ENCODE measurements at regions not wholly inside any gene's neighbourhood (a gene's known extent, or its start where the extent isn't known, plus 50 kb on each side); places are given as distances from the start of the nearest gene placed in this dataset.

GRCh38 chr18:55777666-55778304 is 189.8 kb upstream of the TCF4 start:
- H3K27ac ChIP-seq (ENCODE audit: low read depth, low read length) = no peak overlapping the region
- no peaks in the 10 kb centered on the region for H3K9me3 ChIP-seq (ENCODE audit: insufficient read depth, low read length)
- no peak overlapping the region for H3K9ac ChIP-seq (ENCODE audit: low read length)
- no peak overlapping the region for H3K4me3 ChIP-seq (ENCODE audit: insufficient read depth, low read length, poor library complexity, severe bottlenecking)
- TF ChIP-seq EZH2phosphoT487 (conservative IDR thresholded peaks at IDR 0.05; ENCODE audit: low read length) = no peak
- TF ChIP-seq CTCF (IDR thresholded peaks at IDR 0.05; ENCODE audit: insufficient read depth, low read length, poor library complexity, severe bottlenecking) = no peak
- peaks cover 3% of the 10 kb centered on the region; the same call in 1 of the 2 replicates for H3K27me3 ChIP-seq (ENCODE audit: low read length)
- no peak overlapping the region for H3K4me2 ChIP-seq (ENCODE audit: low read depth, low read length, poor library complexity, severe bottlenecking)
- no peaks in the 10 kb centered on the region for H3K79me2 ChIP-seq (ENCODE audit: insufficient read depth, low read length)
- no peaks in the 10 kb centered on the region for H3F3A ChIP-seq (ENCODE audit: insufficient read depth)
- H3K36me3 ChIP-seq (ENCODE audit: low read length) = no peaks in the 10 kb centered on the region
- no peak overlapping the region for H2AFZ ChIP-seq (ENCODE audit: low read depth, low read length, severe bottlenecking)
- no peaks in the 10 kb centered on the region for H4K20me1 ChIP-seq (ENCODE audit: low read depth, low read length)
- 0 out of 2 replicates have a peak, but pooled peaks cover 3% of the 10 kb centered on the region for H3K9me2 ChIP-seq (replicated peaks; ENCODE audit: insufficient read depth, low read length)

GRCh38 chr18:55775972-55776371 is 188.0 kb upstream of the TCF4 start:
- no peak overlapping the region for H3K27ac ChIP-seq (ENCODE audit: low read depth, low read length)
- H2AFZ ChIP-seq (ENCODE audit: low read depth, low read length, severe bottlenecking) = no peak overlapping the region
- no peaks in the 10 kb centered on the region for H3K79me2 ChIP-seq (ENCODE audit: insufficient read depth, low read length)
- no peak for TF ChIP-seq EZH2phosphoT487 (conservative IDR thresholded peaks at IDR 0.05; ENCODE audit: low read length)
- TF ChIP-seq CTCF (IDR thresholded peaks at IDR 0.05; ENCODE audit: insufficient read depth, low read length, poor library complexity, severe bottlenecking) = no peak
- H3K36me3 ChIP-seq (ENCODE audit: low read length) = no peaks in the 10 kb centered on the region
- no peaks in the 10 kb centered on the region for H4K20me1 ChIP-seq (ENCODE audit: low read depth, low read length)
- no peaks in the 10 kb centered on the region for H3K9me2 ChIP-seq (replicated peaks; ENCODE audit: insufficient read depth, low read length)
- no peak overlapping the region for H3K4me3 ChIP-seq (ENCODE audit: insufficient read depth, low read length, poor library complexity, severe bottlenecking)
- H3K27me3 ChIP-seq (ENCODE audit: low read length) = peaks cover 3% of the 10 kb centered on the region; the same call in 1 of the 2 replicates
- H3K9me3 ChIP-seq (ENCODE audit: insufficient read depth, low read length) = no peaks in the 10 kb centered on the region
- no peak overlapping the region for H3K9ac ChIP-seq (ENCODE audit: low read length)
- no peaks in the 10 kb centered on the region for H3F3A ChIP-seq (ENCODE audit: insufficient read depth)
- no peak overlapping the region for H3K4me2 ChIP-seq (ENCODE audit: low read depth, low read length, poor library complexity, severe bottlenecking)

GRCh38 chr18:55774505-55774904 is 186.5 kb upstream of the TCF4 start:
- no peaks in the 10 kb centered on the region for H3K9me2 ChIP-seq (replicated peaks; ENCODE audit: insufficient read depth, low read length)
- H3K36me3 ChIP-seq (ENCODE audit: low read length) = no peaks in the 10 kb centered on the region
- no peak overlapping the region for H3K27ac ChIP-seq (ENCODE audit: low read depth, low read length)
- no peaks in the 10 kb centered on the region for H3K9me3 ChIP-seq (ENCODE audit: insufficient read depth, low read length)
- H4K20me1 ChIP-seq (ENCODE audit: low read depth, low read length) = no peaks in the 10 kb centered on the region
- H3K4me2 ChIP-seq (ENCODE audit: low read depth, low read length, poor library complexity, severe bottlenecking) = no peak overlapping the region
- peaks cover 3% of the 10 kb centered on the region; the same call in 1 of the 2 replicates for H3K27me3 ChIP-seq (ENCODE audit: low read length)
- no peak overlapping the region for H2AFZ ChIP-seq (ENCODE audit: low read depth, low read length, severe bottlenecking)
- no peak overlapping the region for H3K9ac ChIP-seq (ENCODE audit: low read length)
- H3F3A ChIP-seq (ENCODE audit: insufficient read depth) = no peaks in the 10 kb centered on the region
- TF ChIP-seq EZH2phosphoT487 (conservative IDR thresholded peaks at IDR 0.05; ENCODE audit: low read length) (no peak), CTCF (IDR thresholded peaks at IDR 0.05; ENCODE audit: insufficient read depth, low read length, poor library complexity, severe bottlenecking) (no peak)
- no peak overlapping the region for H3K4me3 ChIP-seq (ENCODE audit: insufficient read depth, low read length, poor library complexity, severe bottlenecking)
- H3K79me2 ChIP-seq (ENCODE audit: insufficient read depth, low read length) = no peaks in the 10 kb centered on the region

All from SU-DHL-6 (cell line).